HG02885 (cell line): ENCODE measurements at regions not wholly inside any gene's neighbourhood (a gene's known extent, or its start where the extent isn't known, plus 50 kb on each side); places are given as distances from the start of the nearest gene placed in this dataset.

Source experiments
- ATAC-seq: cut with Tn5 transposase; IDR thresholded peaks from one replicate; pipeline ENCODE4 v1.9.1; 2021; ENCODE audit warnings: mild to moderate bottlenecking; ENCODE audit not compliant: unreplicated experiment, poor library complexity

GRCh38 chr4:179768996-179769395 lies 2326.8 kb upstream of the AGA start:
- no peak for ATAC-seq

DNA sequence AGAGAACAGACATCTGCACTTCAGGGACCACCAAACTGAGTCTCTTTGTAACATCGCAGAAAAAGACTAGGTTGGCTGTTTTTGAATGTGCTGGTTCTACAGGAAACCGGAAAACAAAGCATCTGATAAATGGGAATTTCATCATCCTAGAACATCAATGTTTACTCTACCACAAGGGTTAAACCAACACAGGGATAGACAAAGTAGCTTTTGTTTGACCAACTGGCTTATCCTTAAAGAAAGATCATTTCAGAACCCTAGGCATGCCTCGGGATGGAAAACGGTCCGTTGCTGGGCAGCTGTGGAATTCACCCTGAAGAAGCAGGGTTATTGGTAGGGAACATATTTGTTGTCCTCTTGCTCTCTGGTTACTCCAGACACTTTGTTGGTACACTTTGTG lies 2355.5 kb upstream of the AGA start:
- no peak for ATAC-seq

DNA sequence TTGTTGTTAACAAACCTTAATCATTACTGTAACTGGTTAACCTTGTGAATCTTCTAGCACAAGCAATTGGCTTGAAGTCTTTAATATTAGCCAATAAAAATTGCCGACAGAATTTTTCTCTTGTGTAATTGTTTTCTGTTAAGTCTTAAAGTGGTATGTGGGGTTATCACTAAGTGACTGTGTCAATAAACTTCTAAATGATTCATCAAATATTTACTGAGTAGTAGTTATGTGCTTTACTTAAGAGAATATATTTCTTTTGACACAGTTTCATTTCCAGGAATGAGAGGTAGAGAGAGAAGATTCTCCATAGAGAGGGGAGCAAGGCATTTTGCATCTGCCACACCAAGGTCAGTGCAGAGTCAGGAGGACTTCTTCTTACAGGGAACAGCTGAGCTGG lies 2361.6 kb upstream of the AGA start:
- no peak for ATAC-seq

DNA sequence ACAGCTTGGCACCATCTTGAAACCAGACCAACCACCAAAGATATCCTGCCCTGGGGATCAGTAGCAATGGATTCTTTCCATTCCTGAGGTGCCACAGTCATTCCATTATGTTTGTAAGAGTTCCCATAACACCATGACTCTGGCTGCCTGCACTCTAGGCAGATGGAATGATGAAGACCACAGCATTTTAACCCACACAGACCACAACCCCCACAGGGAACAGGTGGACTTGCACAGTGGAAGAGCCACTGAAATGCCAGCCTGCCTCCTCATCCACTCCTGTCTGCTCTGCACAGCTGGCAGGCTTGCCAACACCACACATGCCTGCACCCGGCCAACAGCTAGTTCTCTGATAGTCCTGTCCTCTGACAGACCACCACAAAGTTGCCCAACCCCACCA lies 2362.2 kb upstream of the AGA start:
- ATAC-seq, result no peak

GRCh38 chr4:179817317-179817716 lies 2375.1 kb upstream of the AGA start:
- ATAC-seq, result no peak

- ATAC-seq, result no peak
Observed at GRCh38 chr4:179823342-179823741, 2381.1 kb upstream of the AGA start.

DNA sequence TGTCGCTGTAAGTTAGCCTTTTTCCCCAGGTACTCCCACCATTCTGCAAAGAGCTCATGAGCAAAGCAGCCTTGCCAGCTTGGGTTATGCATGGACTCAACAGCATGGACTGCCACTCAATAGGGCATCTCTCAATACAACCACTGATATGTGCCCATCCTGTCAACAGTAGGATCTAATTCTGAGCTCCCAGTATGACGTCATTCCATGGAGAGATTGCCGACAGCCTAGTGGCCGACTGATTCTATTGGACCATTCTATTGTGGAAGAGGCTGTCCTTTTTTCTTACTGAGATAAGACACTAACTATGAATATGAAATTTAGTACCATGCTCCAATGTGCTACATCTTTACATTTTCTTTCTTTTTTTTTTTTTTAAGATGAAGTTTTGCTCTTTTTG lies 2389.0 kb upstream of the AGA start:
- ATAC-seq, result no peak

DNA sequence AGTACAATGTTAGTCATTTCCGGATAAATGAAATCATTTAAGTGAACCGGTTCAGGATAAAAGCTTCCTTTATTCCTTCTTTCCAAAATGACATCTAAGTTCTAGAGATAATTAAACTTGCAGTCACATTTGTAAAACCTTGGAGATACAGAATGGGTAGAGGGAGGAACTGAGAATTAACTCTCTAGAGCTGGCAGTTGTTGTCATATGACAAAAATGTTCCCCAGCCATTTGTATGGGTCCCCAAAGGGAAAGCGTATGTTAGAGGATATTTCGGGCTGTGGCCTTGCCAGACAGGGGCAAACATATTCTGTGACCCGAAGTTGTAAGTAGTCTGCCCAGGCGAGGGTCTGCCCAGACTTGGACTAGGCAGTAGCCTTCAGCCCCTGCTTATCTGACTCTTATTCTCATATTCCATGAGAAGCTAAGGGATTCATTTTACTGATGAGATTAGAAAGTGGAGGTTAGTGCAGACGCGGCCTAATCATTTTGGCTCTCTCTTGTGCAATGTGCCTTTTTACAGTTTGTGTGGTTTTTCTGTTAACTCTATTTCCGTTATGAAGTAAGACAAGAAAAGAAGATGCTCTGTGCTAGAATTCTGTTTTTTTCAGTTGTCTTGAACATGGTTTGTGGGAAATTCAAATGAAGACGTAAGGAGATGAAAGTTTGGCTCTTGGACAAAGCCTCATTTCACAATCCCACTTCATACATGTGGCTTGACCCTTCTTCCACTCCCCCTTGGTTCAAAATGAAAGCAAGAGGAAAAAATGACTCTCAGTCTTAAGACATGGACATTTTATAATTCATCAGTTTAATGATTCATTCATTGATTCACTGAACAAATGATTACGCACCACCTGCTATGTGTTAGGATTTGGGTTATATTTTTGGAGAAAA lies 2394.2 kb upstream of the AGA start:
- no peak for ATAC-seq

DNA sequence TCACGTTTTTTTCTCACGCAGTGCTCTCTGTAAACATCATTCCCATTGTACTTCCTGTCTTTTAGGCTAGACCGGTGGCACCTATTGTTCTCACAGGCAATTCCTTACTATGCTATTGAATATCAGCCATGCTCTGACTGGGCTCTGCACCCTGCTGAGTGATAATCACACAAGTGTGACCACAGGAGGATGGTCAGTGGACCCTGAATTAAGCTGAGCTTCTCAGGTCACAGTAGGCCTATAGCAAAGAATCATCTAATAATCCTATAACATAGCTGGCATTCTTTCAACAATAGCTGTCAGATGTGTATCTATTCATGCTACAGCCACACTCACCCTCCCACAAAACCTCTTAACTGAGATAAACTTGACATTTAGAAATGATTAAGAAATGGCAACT lies 2399.8 kb upstream of the TENM3 start:
- no peak for ATAC-seq

DNA sequence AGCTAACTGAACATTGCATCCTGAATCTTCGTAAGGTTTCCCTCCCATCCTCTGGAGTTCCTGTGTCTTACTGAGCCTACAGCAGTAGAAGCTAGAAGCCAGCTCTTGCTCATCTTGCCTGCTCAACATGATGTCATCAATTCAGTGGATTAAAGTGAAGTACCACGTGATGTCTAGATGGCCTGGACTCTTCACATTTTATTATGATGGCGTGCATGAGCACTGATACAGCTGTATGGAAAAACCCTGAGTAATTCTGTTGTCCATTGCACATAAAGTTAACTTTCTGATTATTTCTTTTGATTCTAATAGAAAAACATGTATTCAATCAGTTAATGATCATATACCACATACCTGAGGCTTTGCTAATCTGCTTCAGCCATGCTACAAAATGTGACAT lies 2387.7 kb upstream of the TENM3 start:
- ATAC-seq, result no peak

- no peak for ATAC-seq
Observed at GRCh38 chr4:179858221-179858620, 2385.0 kb upstream of the TENM3 start.

DNA sequence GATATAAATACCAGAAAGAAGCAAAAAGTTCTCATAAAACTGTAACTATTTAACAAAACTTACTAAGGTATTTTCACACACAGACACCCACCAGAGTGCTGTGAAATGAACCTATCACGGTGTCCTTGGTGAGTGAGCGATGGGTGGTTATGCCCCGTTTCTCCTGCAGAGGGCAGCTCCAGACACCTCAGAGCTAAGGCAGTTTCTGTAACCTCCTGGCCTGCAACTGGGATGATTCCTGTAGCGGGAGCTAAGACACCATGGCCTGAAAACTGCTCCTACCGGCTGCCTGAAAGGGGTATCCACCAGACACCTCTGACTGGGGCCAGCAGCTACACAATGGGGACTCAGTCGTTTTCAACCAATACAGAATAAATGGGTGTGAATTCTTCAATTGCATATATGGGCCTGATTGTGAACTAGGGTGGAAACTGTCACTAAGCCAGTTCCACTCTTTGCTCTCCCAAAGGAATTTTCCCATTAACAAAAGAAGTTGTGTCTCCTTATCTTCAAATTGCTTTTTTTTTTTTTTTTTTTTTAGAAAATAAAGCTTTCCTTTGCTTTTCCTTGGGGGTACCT lies 2375.8 kb upstream of the TENM3 start:
- peak; percentile 96 for ATAC-seq

GRCh38 chr4:179871726-179872125 lies 2371.5 kb upstream of the TENM3 start:
- no peak for ATAC-seq

DNA sequence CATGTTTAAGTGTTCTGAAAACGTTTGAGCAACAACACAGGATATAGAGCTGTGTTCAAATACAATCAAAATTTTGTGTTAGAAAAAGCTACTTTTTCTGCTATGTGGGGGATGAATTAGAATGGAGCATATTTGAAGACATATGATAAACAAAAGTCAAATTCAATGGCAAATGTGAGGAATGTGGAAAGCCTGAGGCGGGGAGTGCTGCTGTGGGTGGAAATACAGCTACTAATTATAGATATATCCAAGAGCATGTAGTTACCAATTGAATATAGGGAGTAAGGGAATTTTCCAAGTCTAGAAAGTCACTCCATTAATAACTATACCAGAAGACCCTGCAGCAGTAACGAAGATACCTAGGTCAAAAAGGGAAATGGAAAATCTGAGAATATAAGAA lies 2370.4 kb upstream of the TENM3 start:
- no peak for ATAC-seq

- no peak for ATAC-seq
Observed at GRCh38 chr4:179880756-179881155, 2362.4 kb upstream of the TENM3 start.

DNA sequence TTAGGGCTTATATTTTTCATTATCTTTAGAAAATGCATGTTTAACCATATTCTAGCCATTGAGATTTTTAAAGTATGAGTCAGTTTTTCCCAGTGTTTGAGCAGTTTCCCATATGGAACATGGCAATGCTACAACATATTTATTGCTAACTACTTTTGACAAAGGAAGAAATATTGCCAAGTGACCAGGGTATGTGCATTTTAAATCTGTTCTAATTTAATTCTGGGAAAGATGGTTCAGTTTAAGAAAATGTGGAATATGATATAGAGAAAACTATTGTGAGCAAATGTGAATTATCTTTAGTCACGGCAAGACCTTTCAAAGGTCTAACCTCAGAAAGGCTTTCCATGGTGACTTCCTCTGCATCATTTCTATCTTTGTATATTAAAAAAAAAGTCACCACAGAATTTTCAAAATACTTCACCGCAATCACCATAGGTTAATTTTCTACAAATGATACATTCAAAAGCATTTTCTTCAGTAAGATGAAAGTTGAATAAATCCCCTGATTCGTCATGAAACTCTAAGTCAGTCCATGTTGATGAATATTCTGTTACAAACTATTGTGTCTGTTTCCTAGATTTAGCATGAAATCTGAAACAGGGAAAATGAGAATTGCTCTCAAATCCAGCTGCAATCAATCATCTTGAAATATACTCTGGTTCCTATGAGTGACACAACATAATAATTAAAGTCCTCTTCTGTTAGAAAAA lies 2349.0 kb upstream of the TENM3 start:
- no peak for ATAC-seq

- ATAC-seq, result no peak
Observed at GRCh38 chr4:179919587-179919986, 2323.6 kb upstream of the TENM3 start.

GRCh38 chr4:179927473-179927872 lies 2315.7 kb upstream of the TENM3 start:
- ATAC-seq, result no peak

DNA sequence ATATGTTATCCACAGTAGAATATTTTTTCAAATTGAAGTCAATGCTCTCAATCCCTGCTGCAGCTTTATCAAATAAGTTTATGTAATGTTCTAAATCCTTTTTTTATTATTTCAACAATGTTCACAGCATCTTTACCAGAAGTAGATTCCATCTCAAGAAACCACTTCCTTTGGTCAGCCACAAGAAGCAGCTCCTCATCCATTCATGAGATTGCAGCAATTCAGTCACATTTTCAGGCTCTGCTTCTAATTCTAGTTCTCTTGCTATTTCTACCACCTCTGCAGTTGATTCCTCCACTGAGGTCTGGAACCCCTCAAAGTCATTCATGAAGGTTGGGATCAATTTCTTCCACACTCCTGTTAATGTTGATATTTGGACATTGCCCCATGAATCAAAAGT lies 2301.3 kb upstream of the TENM3 start:
- ATAC-seq, result no peak

DNA sequence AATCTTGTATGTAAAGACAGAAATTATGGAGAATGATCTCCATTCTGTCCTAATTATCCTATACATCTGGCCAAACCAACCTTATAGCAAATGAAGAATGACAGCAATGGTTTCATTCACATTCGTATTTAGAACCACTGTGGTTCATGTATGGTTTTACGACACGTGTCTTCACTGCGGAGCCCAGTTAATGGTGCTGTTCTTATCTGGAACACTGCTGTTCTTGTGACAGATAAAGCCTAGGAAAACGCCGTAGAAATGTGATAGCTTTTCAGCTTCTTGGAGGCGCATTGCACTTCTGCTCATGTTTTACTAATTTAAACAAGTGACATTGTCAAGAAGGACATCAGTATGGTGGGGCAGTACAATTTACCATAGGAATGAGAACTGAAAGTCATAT lies 2266.4 kb upstream of the TENM3 start:
- no peak for ATAC-seq

DNA sequence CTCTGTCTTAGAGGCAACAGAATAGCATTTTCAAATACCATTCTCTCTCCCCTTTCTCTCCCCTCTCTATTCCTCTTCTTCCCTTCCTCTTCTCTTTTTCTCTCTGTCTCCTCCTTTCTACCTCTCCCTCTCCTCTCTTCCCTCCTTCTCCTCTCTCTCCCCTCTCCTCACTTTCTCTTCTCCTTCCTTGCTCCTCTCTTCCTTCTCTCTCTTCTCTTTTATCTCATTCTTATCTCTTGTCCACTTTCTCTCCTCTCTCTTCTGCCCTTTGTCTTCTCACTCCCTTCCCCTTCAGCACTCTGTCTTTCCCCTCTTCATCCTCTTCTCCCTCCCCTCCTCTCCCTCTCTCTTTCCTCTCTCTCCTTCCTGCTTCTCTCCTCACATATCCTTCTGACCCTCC lies 2265.8 kb upstream of the TENM3 start:
- no peak for ATAC-seq
